Nephron progenitor cell (in vitro differentiated cells): ENCODE measurements at regions not wholly inside any gene's neighbourhood (a gene's known extent, or its start where the extent isn't known, plus 50 kb on each side); places are given as distances from the start of the nearest gene placed in this dataset.

Experiments used
- DNase-seq: peaks from one replicate; pipeline ENCODE4 v3.0.0; 2021
- H3K27ac Mint-ChIP-seq: 2 replicates; pipeline ENCODE4 v1.8.0; 2021; ENCODE audit warnings: mild to moderate bottlenecking, moderate library complexity, mixed read lengths
- H3K27me3 Mint-ChIP-seq: 2 replicates; pipeline ENCODE4 v1.8.0; 2021; ENCODE audit warnings: mild to moderate bottlenecking, low read depth, mixed read lengths; ENCODE audit not compliant: poor library complexity
- H3K36me3 Mint-ChIP-seq: 2 replicates; pipeline ENCODE4 v1.8.0; 2021; ENCODE audit warnings: low read depth, mixed read lengths
- H3K4me1 Mint-ChIP-seq: 2 replicates; pipeline ENCODE4 v1.8.0; 2021; ENCODE audit warnings: mixed read lengths
- H3K4me3 Mint-ChIP-seq: 2 replicates; pipeline ENCODE4 v1.8.0; 2021; ENCODE audit warnings: mild to moderate bottlenecking, moderate library complexity, mixed read lengths
- H3K9me3 Mint-ChIP-seq: 2 replicates; pipeline ENCODE4 v1.8.0; 2021; ENCODE audit warnings: mild to moderate bottlenecking, moderate library complexity, mixed read lengths
- TF ChIP-seq, protein P1 (sequence below): fragments of 200-600 bp; sonication (generic); IDR thresholded peaks from 2 replicates; pipeline ENCODE4 v1.5.0; 2021; ENCODE audit warnings: antibody characterized with exemption

DNA sequence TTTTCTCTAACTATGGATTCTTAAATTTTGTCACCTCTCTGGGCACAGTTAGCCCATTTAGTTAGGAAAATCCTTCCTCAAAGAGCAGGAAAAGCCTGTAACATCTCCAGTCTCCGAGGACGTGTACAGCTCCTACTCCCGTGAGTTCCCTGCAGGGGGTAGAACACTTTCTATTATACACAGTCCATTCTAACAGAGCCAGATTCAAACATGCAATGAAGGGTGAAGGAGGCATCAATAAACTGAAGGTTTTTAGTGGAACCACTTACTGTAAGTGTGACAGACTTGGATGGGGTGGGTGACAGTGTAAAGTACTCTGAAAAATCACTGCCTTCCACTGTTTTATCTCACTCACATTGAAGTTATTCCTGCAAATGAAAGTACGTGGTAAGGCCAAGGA is 204.7 kb upstream of the DACH1 start:
- no peak for DNase-seq
- Mint-ChIP-seq H3K4me3 (no peak overlapping the region), H3K27ac (no peak overlapping the region), H3K4me1 (no peaks in the 10 kb centered on the region), H3K36me3 (no peaks in the 10 kb centered on the region), H3K27me3 (peaks cover 3% of the 10 kb centered on the region), H3K9me3 (peaks cover 13% of the 10 kb centered on the region)
- TF ChIP-seq, protein P1, sequence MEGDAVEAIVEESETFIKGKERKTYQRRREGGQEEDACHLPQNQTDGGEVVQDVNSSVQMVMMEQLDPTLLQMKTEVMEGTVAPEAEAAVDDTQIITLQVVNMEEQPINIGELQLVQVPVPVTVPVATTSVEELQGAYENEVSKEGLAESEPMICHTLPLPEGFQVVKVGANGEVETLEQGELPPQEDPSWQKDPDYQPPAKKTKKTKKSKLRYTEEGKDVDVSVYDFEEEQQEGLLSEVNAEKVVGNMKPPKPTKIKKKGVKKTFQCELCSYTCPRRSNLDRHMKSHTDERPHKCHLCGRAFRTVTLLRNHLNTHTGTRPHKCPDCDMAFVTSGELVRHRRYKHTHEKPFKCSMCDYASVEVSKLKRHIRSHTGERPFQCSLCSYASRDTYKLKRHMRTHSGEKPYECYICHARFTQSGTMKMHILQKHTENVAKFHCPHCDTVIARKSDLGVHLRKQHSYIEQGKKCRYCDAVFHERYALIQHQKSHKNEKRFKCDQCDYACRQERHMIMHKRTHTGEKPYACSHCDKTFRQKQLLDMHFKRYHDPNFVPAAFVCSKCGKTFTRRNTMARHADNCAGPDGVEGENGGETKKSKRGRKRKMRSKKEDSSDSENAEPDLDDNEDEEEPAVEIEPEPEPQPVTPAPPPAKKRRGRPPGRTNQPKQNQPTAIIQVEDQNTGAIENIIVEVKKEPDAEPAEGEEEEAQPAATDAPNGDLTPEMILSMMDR = no peak

DNA sequence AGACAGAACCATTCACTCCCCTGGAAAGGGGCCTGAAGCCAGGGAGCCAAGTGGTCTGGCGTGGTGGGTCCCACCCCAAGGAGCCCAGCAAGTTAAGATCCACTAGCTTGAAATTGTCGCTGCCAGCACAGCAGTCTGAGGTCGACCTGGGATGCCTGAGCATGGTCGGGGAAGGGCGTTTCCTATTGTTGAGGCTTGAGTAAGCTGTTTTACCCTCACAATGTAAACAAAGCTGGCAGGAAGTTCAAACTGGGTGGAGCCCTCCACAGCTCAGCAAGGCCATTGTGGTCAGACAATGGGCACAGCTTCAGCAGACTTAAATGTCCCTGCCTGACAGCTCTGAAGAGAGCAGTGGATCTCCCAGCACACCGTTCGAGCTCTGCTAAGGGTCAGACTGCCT is 195.6 kb upstream of the DACH1 start:
- TF ChIP-seq, protein P1 = no peak
- no peak overlapping the region for H3K27ac Mint-ChIP-seq
- H3K4me1 Mint-ChIP-seq = no peaks in the 10 kb centered on the region
- H3K4me3 Mint-ChIP-seq = no peak overlapping the region
- no peaks in the 10 kb centered on the region for H3K27me3 Mint-ChIP-seq
- H3K36me3 Mint-ChIP-seq = peaks cover 6% of the 10 kb centered on the region
- H3K9me3 Mint-ChIP-seq = peaks cover 49% of the 10 kb centered on the region
- no peak for DNase-seq

DNA sequence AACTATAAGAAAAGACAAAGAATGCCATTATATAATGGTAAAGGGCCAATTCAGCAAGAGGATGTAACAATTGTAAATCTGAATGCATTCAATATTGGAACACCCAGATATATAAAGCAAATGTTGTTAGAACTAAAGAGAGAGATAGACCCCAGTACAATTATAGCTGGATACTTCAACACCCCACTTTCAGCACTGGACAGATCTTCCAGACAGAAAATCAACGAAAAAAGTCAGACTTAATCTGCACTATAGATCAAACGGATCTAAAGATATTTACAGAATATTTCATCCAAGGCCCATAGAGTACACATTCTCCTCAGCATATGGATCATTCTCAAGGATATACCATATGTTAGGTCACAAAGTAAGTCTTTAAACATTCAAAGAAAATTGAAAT is 194.6 kb upstream of the DACH1 start:
- no peak for DNase-seq
- Mint-ChIP-seq H3K4me3 (no peak overlapping the region), H3K27ac (no peak overlapping the region), H3K27me3 (no peaks in the 10 kb centered on the region), H3K9me3 (peaks cover 42% of the 10 kb centered on the region), H3K4me1 (no peaks in the 10 kb centered on the region), H3K36me3 (peaks cover 6% of the 10 kb centered on the region)
- TF ChIP-seq, protein P1 = no peak

DNA sequence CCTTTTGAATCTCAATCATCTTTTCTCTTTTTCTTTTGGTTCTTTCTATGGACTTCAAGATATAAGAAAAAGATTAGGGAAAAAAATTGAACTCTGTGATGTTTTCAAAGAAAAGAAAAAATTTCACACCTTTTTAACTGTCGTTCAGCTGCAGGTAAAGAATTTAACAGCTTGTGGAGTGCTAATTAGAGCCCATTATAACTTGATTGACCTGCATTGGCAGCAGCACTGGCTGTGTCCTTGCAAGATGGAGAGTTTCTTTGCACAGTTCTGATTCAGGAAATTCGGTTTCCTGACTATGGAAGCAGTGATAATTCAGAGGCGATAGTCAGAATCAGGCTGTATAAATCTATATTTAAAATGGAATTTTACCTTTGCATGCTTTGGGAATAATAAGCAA is 183.2 kb upstream of the DACH1 start:
- Mint-ChIP-seq H3K27ac (no peak overlapping the region), H3K4me1 (no peaks in the 10 kb centered on the region), H3K9me3 (peaks cover 11% of the 10 kb centered on the region), H3K27me3 (no peaks in the 10 kb centered on the region), H3K36me3 (no peaks in the 10 kb centered on the region), H3K4me3 (no peak overlapping the region)
- TF ChIP-seq, protein P1 = no peak
- DNase-seq = no peak

DNA sequence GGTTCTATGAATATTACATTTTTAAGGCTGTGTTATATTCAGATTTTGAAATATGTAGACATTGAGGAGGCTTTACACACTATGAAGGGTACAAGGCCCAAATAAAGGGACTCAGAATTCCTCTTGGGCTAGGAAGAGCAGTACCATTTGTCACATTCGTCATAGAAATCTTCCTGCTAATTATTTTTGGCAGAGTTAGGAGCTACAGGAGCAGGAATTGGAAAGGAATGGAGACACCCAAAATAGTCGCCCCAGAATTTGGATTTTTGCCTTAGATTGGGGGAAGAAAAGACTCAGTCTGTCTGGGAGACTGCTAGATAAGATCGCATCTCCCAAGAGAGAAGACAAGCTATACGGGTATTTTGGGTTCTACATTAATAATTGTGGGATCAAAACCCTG is 176.4 kb upstream of the DACH1 start:
- Mint-ChIP-seq H3K4me3 (no peak overlapping the region), H3K27ac (no peak overlapping the region), H3K27me3 (peaks cover 3% of the 10 kb centered on the region), H3K36me3 (no peaks in the 10 kb centered on the region), H3K4me1 (no peaks in the 10 kb centered on the region), H3K9me3 (no peaks in the 10 kb centered on the region)
- TF ChIP-seq, protein P1 = no peak
- DNase-seq = no peak

DNA sequence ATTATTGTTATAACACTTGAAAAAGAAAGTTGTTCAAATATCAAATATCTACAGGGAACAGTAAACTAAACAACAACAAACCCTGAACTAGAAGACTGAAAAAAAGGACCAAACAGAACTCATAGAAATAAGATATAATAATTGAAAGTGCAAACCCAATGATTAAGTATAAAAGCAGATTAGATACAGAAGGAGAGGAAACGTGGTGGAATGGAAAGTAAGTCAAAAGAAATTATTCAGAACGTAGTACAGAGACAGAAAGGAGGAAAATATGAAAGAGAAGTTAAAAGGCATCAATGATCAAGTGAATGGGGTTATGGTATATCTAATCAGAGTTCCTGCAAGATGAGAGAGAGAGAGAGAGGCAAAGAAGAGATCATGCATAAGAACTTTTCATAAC is 174.2 kb upstream of the DACH1 start:
- no peak for DNase-seq
- H3K4me1 Mint-ChIP-seq = no peaks in the 10 kb centered on the region
- TF ChIP-seq, protein P1 = no peak
- H3K27me3 Mint-ChIP-seq = peaks cover 3% of the 10 kb centered on the region
- H3K27ac Mint-ChIP-seq = no peak overlapping the region
- no peaks in the 10 kb centered on the region for H3K9me3 Mint-ChIP-seq
- no peaks in the 10 kb centered on the region for H3K36me3 Mint-ChIP-seq
- H3K4me3 Mint-ChIP-seq = no peak overlapping the region
